ENCODE measurements at regions not wholly inside any gene's neighbourhood (a gene's known extent, or its start where the extent isn't known, plus 50 kb on each side); places are given as distances from the start of the nearest gene placed in this dataset.
A peak's percentile ranks its signal among the peaks of the same experiment; 100 is the strongest.

DNA sequence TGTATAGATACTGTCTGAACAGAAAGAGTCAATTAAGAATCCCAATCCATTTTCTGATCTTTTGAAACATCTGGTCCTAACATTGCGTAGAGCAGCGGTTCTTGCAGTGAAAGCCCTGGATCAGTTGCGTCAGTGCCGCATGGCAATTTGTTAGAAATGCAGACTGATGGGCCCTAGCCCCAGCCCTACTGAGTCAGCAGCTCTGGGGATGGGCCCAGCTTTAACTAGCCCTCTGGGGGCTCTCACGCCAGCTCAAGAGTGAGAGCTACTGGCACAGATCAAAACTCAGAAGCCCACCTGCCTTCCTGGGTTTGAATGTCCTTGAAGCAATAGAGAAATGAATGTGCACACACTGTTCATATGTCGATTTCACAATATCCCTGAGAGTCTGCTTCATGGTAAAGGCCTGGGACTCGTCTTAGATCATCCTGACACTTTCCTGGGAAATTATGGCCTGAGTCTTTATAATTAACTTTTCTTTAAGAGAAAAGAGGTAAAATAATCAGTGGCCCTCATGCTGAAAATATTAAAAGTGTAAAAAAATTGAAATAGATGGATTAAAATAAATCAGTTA is 206.8 kb upstream of the TMTC4 start (continued):
- TF ChIP-seq ZNF462 (CRISPR knock-in tag; IDR thresholded peaks at IDR 0.05) (no peak), STAT1 (IDR thresholded peaks at IDR 0.05; ENCODE audit: unreplicated experiment) (no peak), POLR2AphosphoS5 (IDR thresholded peaks at IDR 0.05; ENCODE audit: low read depth) (no peak)

- no peaks in the 10 kb centered on the region for H4K20me1 ChIP-seq (replicated peaks; ENCODE audit: insufficient read depth)
- H3K36me3 ChIP-seq (ENCODE audit: insufficient read depth) = peaks cover 10% of the 10 kb centered on the region; the same call in 1 of the 2 replicates
- no peak overlapping the region for H3K4me2 ChIP-seq
- H3K9me2 ChIP-seq (ENCODE audit: insufficient read depth) = peaks cover 6% of the 10 kb centered on the region
- Mint-ChIP-seq H3K4me1 (peaks cover 2% of the 10 kb centered on the region; the same call in 2 of the 3 replicates), H3K27me3 (ENCODE audit: insufficient read depth, low read depth, poor library complexity) (peaks cover 2% of the 10 kb centered on the region), H3K9me3 (peaks cover 18% of the 10 kb centered on the region), H3K36me3 (ENCODE audit: low read depth) (peaks cover 8% of the 10 kb centered on the region), H3K27ac (no peak overlapping the region), H3K4me3 (no peak overlapping the region)
- peak overlapping the region; percentile 74 for H2AFZ ChIP-seq
- no peaks in the 10 kb centered on the region for H3F3A ChIP-seq (replicated peaks; ENCODE audit: low read depth)
- DNase-seq (ENCODE audit: low spot score) = no peak
- no peak for ATAC-seq
- no peak overlapping the region for H3K27ac ChIP-seq (ENCODE audit: low read depth)
- H3K4me3 ChIP-seq = no peak overlapping the region
- H3K4me1 ChIP-seq (ENCODE audit: insufficient read depth) = no peaks in the 10 kb centered on the region
- H3K79me2 ChIP-seq (replicated peaks; ENCODE audit: insufficient read depth) = no peaks in the 10 kb centered on the region
- H3K27me3 ChIP-seq (ENCODE audit: insufficient read depth) = no peaks in the 10 kb centered on the region
- TF ChIP-seq, protein P1, sequence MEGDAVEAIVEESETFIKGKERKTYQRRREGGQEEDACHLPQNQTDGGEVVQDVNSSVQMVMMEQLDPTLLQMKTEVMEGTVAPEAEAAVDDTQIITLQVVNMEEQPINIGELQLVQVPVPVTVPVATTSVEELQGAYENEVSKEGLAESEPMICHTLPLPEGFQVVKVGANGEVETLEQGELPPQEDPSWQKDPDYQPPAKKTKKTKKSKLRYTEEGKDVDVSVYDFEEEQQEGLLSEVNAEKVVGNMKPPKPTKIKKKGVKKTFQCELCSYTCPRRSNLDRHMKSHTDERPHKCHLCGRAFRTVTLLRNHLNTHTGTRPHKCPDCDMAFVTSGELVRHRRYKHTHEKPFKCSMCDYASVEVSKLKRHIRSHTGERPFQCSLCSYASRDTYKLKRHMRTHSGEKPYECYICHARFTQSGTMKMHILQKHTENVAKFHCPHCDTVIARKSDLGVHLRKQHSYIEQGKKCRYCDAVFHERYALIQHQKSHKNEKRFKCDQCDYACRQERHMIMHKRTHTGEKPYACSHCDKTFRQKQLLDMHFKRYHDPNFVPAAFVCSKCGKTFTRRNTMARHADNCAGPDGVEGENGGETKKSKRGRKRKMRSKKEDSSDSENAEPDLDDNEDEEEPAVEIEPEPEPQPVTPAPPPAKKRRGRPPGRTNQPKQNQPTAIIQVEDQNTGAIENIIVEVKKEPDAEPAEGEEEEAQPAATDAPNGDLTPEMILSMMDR (conservative IDR thresholded peaks at IDR 0.05; ENCODE audit: low read depth in 2 of 2) = no peak
- TF ChIP-seq ZNF114 (CRISPR knock-in tag; IDR thresholded peaks at IDR 0.05) (no peak), CREB1 (CRISPR knock-in tag; IDR thresholded peaks at IDR 0.05; ENCODE audit: low read depth) (no peak)
- TF ChIP-seq, protein P2, sequence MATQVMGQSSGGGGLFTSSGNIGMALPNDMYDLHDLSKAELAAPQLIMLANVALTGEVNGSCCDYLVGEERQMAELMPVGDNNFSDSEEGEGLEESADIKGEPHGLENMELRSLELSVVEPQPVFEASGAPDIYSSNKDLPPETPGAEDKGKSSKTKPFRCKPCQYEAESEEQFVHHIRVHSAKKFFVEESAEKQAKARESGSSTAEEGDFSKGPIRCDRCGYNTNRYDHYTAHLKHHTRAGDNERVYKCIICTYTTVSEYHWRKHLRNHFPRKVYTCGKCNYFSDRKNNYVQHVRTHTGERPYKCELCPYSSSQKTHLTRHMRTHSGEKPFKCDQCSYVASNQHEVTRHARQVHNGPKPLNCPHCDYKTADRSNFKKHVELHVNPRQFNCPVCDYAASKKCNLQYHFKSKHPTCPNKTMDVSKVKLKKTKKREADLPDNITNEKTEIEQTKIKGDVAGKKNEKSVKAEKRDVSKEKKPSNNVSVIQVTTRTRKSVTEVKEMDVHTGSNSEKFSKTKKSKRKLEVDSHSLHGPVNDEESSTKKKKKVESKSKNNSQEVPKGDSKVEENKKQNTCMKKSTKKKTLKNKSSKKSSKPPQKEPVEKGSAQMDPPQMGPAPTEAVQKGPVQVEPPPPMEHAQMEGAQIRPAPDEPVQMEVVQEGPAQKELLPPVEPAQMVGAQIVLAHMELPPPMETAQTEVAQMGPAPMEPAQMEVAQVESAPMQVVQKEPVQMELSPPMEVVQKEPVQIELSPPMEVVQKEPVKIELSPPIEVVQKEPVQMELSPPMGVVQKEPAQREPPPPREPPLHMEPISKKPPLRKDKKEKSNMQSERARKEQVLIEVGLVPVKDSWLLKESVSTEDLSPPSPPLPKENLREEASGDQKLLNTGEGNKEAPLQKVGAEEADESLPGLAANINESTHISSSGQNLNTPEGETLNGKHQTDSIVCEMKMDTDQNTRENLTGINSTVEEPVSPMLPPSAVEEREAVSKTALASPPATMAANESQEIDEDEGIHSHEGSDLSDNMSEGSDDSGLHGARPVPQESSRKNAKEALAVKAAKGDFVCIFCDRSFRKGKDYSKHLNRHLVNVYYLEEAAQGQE (IDR thresholded peaks at IDR 0.05; ENCODE audit: unreplicated experiment) = no peak
Observed at GRCh38 chr13:100880166-100880565, 205.6 kb upstream of the TMTC4 start.

All from GM23338 (cell line).